IgD-negative memory B cell (primary cell): ENCODE measurements at regions not wholly inside any gene's neighbourhood (a gene's known extent, or its start where the extent isn't known, plus 50 kb on each side); places are given as distances from the start of the nearest gene placed in this dataset.
A peak's percentile ranks its signal among the peaks of the same experiment; 100 is the strongest.
"Not testable (repeated sequence)": the region's sequence is repeated elsewhere in the genome, so short reads cannot be mapped to it uniquely, and the experiment has no call there.

Source experiments
- H3K27ac Mint-ChIP-seq, 3 donors: one replicate each; pipeline ENCODE4 v1.8.0; 2020 to 2022; ENCODE audit warnings: mild to moderate bottlenecking in 3 of 3, mixed read lengths in 3 of 3, moderate library complexity in 1 of 3
- H3K27me3 Mint-ChIP-seq: one replicate; pipeline ENCODE4 v1.8.0; 2021; ENCODE audit warnings: mixed read lengths
- H3K36me3 Mint-ChIP-seq: one replicate; pipeline ENCODE4 v1.8.0; 2020; ENCODE audit warnings: mild to moderate bottlenecking, mixed read lengths
- H3K4me1 Mint-ChIP-seq, 3 donors: one replicate each; pipeline ENCODE4 v1.8.0; 2020 to 2022; ENCODE audit warnings: mixed read lengths in 3 of 3, mild to moderate bottlenecking in 1 of 3
- H3K4me3 Mint-ChIP-seq, 4 donors: one replicate each; pipeline ENCODE4 v1.8.0; 2020 to 2022; ENCODE audit warnings: mild to moderate bottlenecking in 4 of 4, mixed read lengths in 4 of 4, moderate library complexity in 3 of 4
- H3K9me3 Mint-ChIP-seq, 3 donors: one replicate each; pipeline ENCODE4 v1.8.0; 2020 to 2021; ENCODE audit warnings: mixed read lengths in 3 of 3, mild to moderate bottlenecking in 1 of 3

DNA sequence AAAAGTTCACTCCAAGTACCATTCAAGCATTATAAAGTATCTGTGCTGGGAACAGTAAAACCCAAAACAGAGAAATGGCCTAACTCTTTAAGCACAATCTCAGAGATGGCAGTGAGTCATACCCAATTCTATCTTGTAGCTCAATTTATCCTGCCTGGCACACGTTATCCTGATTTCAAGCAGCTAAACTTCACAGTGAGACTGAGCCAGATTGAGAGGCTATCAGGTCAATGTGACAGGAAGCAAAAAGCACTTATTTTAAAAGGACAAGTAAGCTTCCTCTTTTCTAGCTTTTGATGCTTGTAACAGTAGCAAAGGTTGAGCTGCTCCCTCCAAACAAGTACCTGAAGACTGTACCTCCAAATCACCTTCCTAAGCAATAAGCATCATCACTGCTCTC, 324.9 kb downstream of the NAF1 start:
- no peak overlapping the region for H3K4me3 Mint-ChIP-seq
- H3K27ac Mint-ChIP-seq: no peak overlapping the region
- no peaks in the 10 kb centered on the region for H3K9me3 Mint-ChIP-seq
- no peaks in the 10 kb centered on the region for H3K36me3 Mint-ChIP-seq
- no peaks in the 10 kb centered on the region for H3K4me1 Mint-ChIP-seq
- H3K27me3 Mint-ChIP-seq: no peaks in the 10 kb centered on the region

DNA sequence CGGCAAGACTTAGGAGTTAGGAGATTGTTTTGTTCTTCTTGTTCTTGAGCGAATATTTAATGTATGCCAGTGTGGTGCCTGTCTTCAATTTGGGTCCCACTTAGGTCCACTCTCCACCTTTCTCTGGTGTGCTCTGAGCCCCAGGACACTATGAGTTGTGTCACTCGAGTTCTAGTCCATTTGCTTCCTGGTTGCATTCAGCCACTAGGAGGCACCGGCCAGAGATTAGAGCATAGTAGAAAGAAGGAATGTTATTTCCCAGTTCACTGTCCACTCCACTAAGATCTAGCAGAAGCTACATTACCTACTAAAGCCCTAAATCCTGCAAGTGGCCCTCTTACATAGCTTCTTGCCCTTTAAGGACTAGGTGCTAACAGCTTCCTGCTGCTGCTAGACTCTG, 326.9 kb downstream of the NAF1 start:
- Mint-ChIP-seq H3K9me3 (peaks cover 0 to 2% (median 0%) of the 10 kb centered on the region in 3 donors), H3K4me1 (no peaks in the 10 kb centered on the region), H3K4me3 (no peak overlapping the region), H3K27me3 (no peaks in the 10 kb centered on the region), H3K27ac (no peak overlapping the region), H3K36me3 (peaks cover 2% of the 10 kb centered on the region)

DNA sequence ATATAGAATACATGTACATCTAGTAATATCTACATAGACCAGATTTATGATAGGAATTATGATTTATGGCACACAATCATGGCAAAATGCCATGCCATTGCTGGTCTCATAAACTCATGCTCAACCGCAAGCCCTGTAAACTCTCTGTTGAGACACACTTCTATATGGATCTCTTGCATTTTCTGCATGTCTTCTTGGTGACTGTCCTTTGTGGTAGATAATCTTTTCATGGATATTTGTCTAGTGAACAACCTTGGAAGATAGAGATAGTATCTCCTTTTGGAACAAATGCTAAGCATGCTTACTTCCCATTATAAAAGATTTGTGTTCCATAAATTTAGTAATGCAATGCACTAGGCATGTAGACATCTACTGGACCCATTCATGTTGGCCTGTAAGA, 328.0 kb downstream of the NAF1 start:
- Mint-ChIP-seq H3K4me3 (no peak overlapping the region), H3K9me3 (peaks cover 0 to 2% (median 0%) of the 10 kb centered on the region in 3 donors), H3K27me3 (no peaks in the 10 kb centered on the region), H3K36me3 (peaks cover 2% of the 10 kb centered on the region), H3K27ac (no peak overlapping the region), H3K4me1 (no peaks in the 10 kb centered on the region)

DNA sequence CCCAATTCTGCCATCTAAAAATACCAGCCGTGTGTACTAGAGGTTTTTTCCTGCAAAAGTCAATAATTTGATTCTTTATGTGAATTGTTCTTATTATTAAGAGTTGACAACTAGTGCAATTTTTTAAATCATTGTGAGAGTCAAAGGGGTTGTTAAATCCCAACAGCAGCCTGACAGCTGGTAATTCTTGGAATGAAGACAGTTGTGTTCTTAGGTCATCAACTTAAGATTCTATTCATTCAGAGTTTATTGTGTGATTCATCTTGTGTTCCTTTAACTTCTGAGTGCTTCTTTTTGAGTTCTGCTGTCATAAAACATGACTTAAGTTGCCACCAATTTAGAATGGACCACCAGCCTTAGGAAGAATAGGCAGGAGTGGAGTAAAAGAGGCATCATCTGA, 329.0 kb downstream of the NAF1 start:
- no peaks in the 10 kb centered on the region for H3K27me3 Mint-ChIP-seq

DNA sequence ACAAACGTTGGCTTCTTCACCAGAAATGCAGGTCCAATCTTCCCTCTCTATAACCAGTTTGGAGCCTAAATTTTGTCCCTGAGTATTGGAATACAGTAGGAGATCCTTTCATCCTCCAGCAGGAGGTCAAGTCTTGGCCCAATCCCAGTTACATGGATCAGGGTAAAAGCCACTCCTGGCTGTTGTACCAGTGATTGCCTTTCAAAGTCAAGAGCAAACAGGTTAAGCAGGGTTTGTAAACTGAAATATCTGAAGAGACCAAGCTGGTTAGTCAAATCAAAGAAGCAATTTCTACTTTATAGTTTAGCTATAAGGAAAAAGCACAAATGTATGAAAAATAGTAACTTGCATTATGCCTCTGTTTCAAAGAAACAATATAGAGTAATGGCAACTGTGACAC, 329.4 kb downstream of the NAF1 start:
- Mint-ChIP-seq H3K4me1 (no peaks in the 10 kb centered on the region), H3K27ac (no peak overlapping the region), H3K36me3 (peaks cover 2% of the 10 kb centered on the region)

More for the DNA sequence above, 329.0 kb downstream of the NAF1 start:
- Mint-ChIP-seq H3K36me3 (peaks cover 2% of the 10 kb centered on the region), H3K27ac (no peak overlapping the region), H3K4me3 (no peak overlapping the region), H3K4me1 (no peaks in the 10 kb centered on the region), H3K9me3 (peaks cover 0 to 2% (median 0%) of the 10 kb centered on the region in 3 donors)

DNA sequence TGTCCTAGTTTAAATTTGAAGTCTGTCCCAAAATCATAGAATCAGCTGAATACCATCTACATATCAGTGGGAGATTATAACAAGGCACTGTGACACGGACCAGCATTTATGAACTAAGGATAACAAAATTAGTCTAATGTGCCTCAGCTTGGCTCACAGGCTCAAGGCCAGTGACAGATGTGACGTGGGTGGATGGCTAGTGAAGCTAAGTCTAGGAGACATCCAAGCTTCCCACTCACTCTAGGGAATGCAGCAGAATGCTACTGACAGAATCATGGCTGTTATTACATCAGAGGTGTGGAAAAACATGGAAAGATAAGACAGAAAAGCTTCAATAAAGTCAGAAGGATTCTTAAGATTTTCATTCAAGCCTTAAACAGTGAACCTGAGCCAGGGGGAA, 329.9 kb downstream of the NAF1 start:
- Mint-ChIP-seq H3K9me3 (peaks cover 0 to 2% (median 0%) of the 10 kb centered on the region in 3 donors), H3K27me3 (no peaks in the 10 kb centered on the region), H3K4me3 (no peak overlapping the region), H3K4me1 (no peaks in the 10 kb centered on the region), H3K27ac (no peak overlapping the region), H3K36me3 (peaks cover 2% of the 10 kb centered on the region)

More for the DNA sequence above, 329.4 kb downstream of the NAF1 start:
- Mint-ChIP-seq H3K27me3 (no peaks in the 10 kb centered on the region), H3K9me3 (peaks cover 0 to 2% (median 0%) of the 10 kb centered on the region in 3 donors), H3K4me3 (no peak overlapping the region)

DNA sequence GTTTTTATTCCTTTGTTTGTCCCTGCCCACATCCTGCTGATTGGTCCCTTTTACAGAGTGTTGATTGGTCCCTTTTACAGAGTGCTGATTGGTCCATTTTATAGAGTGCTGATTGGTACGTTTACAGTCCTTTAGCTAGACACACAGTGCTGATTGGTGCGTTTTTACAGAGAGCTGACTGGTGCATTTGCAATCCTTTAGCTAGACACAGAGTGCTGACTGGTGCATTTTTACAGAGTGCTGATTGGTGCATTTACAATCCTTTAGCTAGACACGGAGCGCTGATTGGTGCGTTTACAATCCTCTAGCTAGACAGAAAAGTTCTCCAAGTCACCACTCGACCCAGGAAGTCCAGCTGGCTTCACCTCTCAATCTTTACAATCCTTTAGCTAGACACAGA, 330.4 kb downstream of the NAF1 start:
- H3K27ac Mint-ChIP-seq, H3K4me1 Mint-ChIP-seq: not testable (repeated sequence)

DNA sequence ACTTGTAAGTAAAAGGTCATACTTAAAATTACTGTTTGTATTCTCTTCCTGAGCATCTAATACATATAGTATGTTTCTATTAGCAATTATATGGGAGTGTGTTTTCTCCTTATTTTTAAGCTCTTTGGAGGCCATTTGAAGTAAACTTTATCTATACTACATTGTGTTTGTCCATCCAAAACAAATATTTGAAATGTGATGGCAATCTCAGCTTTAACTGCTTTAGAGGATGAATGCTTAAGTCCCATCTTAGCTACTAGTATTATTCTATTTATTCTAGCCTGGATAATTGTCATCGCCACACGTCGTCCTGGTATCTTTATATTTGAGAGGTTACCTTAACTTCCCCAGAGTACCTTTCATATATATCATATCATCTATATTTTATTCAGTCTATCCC, 335.8 kb downstream of the NAF1 start:
- Mint-ChIP-seq H3K36me3 (peaks cover under 1% of the 10 kb centered on the region), H3K4me1 (no peaks in the 10 kb centered on the region), H3K9me3 (peaks cover 0 to 2% (median 0%) of the 10 kb centered on the region in 3 donors), H3K27me3 (no peaks in the 10 kb centered on the region), H3K4me3 (no peak overlapping the region), H3K27ac (no peak overlapping the region)

More for the DNA sequence above, 330.4 kb downstream of the NAF1 start:
- not testable (repeated sequence) for H3K27me3 Mint-ChIP-seq, H3K36me3 Mint-ChIP-seq, H3K9me3 Mint-ChIP-seq, H3K4me3 Mint-ChIP-seq

DNA sequence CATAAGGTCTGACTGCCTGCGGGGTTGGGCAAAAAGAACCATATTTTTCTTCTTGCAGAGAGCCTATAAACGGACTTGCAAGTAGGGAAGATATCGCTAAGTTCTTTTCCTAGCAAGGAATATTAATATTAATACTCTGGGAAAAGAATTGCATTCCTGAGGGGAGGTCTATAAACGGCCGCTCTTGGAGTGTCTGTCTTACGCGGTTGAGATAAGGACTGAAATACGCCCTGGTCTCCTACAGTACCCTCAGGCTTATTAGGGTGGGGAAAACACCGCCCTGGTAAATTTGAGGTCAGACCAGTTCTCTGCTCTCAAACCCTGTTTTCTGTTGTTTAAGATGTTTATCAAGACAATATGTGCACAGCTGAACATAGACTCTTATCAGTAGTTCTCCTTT, 349.3 kb downstream of the NAF1 start:
- H3K36me3 Mint-ChIP-seq, H3K27ac Mint-ChIP-seq, H3K4me3 Mint-ChIP-seq, H3K27me3 Mint-ChIP-seq, H3K4me1 Mint-ChIP-seq: not testable (repeated sequence)
- H3K9me3 Mint-ChIP-seq: peaks cover 4 to 20% (median 9%) of the 10 kb centered on the region in 3 donors

DNA sequence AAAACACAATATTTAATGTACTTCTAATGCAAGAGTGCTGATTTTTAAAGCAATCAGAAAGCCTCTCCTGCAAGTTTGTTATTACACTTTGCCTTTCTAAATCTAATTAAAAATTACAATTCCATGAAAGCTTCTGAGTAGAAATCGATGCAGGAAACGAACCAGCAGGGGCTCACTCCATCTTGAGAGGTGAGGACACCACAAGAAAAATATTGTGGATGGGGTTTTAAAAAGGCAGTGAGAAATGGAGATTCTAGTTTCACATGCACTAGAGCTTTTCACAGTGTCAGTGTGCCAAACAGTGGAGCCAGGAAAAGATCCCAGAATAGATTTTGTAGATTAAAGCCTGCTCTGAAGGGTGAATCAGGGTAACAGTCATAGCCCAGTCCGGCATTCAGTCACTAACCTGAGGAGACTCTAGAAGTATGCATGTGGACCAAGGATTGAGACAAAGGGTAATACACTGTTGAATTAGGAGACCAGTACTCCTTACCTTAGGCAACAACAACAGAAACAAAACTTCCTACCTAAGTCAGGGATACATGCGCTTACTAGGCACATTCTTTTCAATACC, 362.3 kb downstream of the NAF1 start:
- H3K9me3 Mint-ChIP-seq: peaks cover 0 to 9% (median 4%) of the 10 kb centered on the region in 3 donors
- H3K27ac Mint-ChIP-seq: no peak overlapping the region
- H3K4me3 Mint-ChIP-seq: no peak overlapping the region
- no peaks in the 10 kb centered on the region for H3K36me3 Mint-ChIP-seq
- H3K27me3 Mint-ChIP-seq: peaks cover 4% of the 10 kb centered on the region
- H3K4me1 Mint-ChIP-seq: no peaks in the 10 kb centered on the region

DNA sequence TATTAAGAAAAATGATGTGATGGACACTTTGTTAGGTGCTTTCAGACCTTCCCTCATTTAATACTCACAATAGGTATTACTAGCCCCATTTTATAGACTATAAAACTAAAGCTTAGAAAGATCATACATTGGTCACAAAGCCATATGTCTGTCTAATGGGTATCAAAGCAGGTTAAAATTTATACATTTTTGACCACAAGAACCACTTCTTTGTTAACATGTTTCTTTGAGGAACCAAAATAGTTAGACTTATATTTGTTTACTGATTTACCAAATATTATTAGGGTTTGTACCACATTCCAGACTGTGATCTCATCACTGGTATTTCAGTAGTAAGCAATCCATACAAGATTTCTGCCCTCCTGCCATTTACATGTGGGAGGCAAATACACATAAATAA, 363.3 kb downstream of the NAF1 start:
- H3K27ac Mint-ChIP-seq: no peak overlapping the region
- peaks cover 4% of the 10 kb centered on the region for H3K27me3 Mint-ChIP-seq

DNA sequence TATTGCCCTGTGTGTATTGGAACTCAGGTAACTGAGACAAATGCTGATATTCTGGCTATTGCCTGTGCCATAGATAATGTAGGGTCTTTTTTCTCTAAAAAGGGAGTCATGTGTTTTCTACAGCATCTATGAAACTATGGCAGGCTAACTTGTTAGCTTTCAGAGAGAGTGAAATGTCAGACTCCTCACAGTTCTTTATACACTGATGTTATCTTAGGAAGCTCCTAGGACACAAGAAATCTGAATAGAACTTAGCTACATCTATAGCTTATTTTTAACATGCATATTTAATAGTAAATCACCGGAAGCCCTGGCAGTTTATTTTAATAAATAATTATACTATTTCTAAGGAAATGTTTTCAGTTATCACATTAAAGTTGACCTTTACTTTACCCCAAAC, 369.6 kb downstream of the NAF1 start:
- no peaks in the 10 kb centered on the region for H3K4me1 Mint-ChIP-seq
- no peak overlapping the region for H3K4me3 Mint-ChIP-seq
- peaks cover 4% of the 10 kb centered on the region for H3K27me3 Mint-ChIP-seq
- H3K27ac Mint-ChIP-seq: no peak overlapping the region
- H3K36me3 Mint-ChIP-seq: no peaks in the 10 kb centered on the region
- peaks cover 0 to 9% (median 7%) of the 10 kb centered on the region in 3 donors for H3K9me3 Mint-ChIP-seq

More for the DNA sequence above, 363.3 kb downstream of the NAF1 start:
- Mint-ChIP-seq H3K36me3 (no peaks in the 10 kb centered on the region), H3K4me3 (no peak overlapping the region), H3K9me3 (peaks cover 0 to 9% (median 7%) of the 10 kb centered on the region in 3 donors), H3K4me1 (no peaks in the 10 kb centered on the region)

DNA sequence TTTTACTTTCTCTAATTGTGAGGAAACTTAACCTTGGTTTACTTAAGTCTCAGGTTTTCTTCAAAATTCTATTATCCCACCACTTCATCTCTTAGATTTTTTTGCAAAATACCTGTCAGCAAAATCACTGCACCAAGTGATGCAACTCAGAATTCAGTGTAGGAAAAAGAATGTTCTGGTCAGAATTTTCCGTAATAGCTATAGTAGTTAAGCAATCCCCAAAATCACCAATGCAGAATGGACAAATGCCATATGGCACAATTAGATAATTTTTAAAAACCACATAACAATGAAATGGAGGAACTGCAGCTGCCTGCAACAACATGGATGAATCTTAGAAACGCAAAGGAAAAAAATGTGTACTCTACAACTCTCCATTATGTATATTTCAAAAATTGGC, 373.1 kb downstream of the NAF1 start:
- Mint-ChIP-seq H3K4me1 (no peaks in the 10 kb centered on the region), H3K36me3 (peaks cover 2% of the 10 kb centered on the region), H3K9me3 (no peaks in the 10 kb centered on the region), H3K4me3 (no peak overlapping the region), H3K27me3 (no peaks in the 10 kb centered on the region), H3K27ac (peak overlapping the region in 1 of 3 donors; percentile 14)

DNA sequence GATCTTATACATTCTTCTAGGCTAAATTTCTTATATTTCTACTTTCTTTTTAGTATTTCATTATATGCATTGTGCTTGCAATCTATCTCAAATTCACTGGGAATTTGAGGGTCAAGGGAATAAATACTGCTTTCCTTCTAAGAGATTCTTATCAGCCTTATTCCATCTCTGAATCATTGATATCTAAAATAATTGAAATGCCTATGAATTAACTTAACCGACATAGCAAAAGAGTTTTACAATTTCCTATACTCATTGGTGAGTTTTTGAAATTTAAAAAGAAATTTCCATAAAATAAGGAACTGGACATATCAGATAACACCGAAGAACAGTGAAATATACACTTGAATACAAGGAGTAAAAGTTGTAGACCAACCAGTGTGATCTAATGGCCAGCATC, 373.7 kb downstream of the NAF1 start:
- no peak overlapping the region for H3K4me3 Mint-ChIP-seq
- H3K27ac Mint-ChIP-seq: no peak overlapping the region
- H3K9me3 Mint-ChIP-seq: no peaks in the 10 kb centered on the region
- no peaks in the 10 kb centered on the region for H3K27me3 Mint-ChIP-seq
- H3K36me3 Mint-ChIP-seq: peaks cover 2% of the 10 kb centered on the region
- no peaks in the 10 kb centered on the region for H3K4me1 Mint-ChIP-seq

DNA sequence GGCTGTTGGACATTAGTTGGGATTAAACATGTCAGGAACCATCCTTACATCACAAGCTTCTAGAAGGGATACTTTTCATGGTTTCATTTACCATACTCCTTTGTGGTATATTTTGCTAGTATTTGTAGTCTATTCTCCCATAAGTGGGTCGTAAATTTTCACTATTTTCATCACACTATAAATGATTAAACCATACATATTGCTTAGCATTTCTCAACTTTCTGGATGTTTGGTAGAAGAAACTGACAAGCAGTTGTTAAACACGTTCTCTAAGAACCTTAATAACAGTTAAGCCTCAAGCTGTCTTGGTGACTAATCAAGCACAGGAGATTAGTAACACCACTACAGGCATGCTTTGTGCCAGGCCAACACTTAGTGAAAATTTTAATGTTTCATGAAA, 375.5 kb downstream of the NAF1 start:
- H3K9me3 Mint-ChIP-seq: peaks cover 0 to 3% (median 0%) of the 10 kb centered on the region in 3 donors
- H3K27me3 Mint-ChIP-seq: no peaks in the 10 kb centered on the region
- no peak overlapping the region for H3K4me3 Mint-ChIP-seq
- H3K4me1 Mint-ChIP-seq: no peaks in the 10 kb centered on the region
- no peak overlapping the region for H3K27ac Mint-ChIP-seq
- H3K36me3 Mint-ChIP-seq: peaks cover 2% of the 10 kb centered on the region

DNA sequence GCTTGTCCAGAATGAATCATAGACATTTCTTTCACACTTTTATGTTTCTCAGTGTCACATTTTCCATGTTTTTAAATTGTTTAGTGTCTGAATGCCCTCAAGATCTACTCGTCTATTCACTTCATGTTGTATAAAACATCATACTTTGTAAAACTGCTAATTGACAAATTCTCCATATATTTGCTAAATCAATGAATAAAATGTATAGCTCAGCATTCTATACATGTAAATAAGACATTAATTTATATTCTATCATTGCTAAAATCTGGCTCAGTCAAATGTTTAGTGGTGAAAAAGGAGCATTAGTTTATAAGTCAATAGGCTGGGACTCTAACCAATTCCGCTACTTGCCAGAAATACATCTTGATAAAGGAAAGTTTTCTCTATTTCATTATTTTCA, 379.6 kb downstream of the NAF1 start:
- peaks cover 2% of the 10 kb centered on the region for H3K36me3 Mint-ChIP-seq
- no peaks in the 10 kb centered on the region for H3K4me1 Mint-ChIP-seq

More for the DNA sequence above, 379.6 kb downstream of the NAF1 start:
- H3K9me3 Mint-ChIP-seq: peaks cover 0 to 3% (median 2%) of the 10 kb centered on the region in 3 donors
- peaks cover 1% of the 10 kb centered on the region for H3K27me3 Mint-ChIP-seq
- no peak overlapping the region for H3K4me3 Mint-ChIP-seq
- no peak overlapping the region for H3K27ac Mint-ChIP-seq
